Neural cell (in vitro differentiated cells): ENCODE measurements at regions not wholly inside any gene's neighbourhood (a gene's known extent, or its start where the extent isn't known, plus 50 kb on each side); places are given as distances from the start of the nearest gene placed in this dataset.
"Not testable (repeated sequence)": the region's sequence is repeated elsewhere in the genome, so short reads cannot be mapped to it uniquely, and the experiment has no call there.

Source experiments
- H2AFZ ChIP-seq: fragments of 200-600, 300-800 bp; sonication (generic), shearing (Covaris generic); 2 replicates; pipeline ENCODE4 v1.6.0; 2014; ENCODE audit warnings: low read depth, mild to moderate bottlenecking, antibody characterized with exemption, low read length, moderate library complexity
- H3F3A ChIP-seq: fragments of 200-600 bp; shearing (Covaris generic); 2 replicates; pipeline ENCODE4 v1.6.1; 2016; ENCODE audit warnings: mild to moderate bottlenecking, moderate library complexity, mixed read lengths, antibody characterized with exemption, low read length; ENCODE audit not compliant: insufficient read depth, poor library complexity, severe bottlenecking
- H3K27ac ChIP-seq: fragments of 200-600, 300-800 bp; sonication (generic), shearing (Covaris generic); 2 replicates; pipeline ENCODE4 v1.5.1; 2014; ENCODE audit warnings: mild to moderate bottlenecking, low read length, moderate library complexity
- H3K27me3 ChIP-seq: fragments of 300-800, 200-600 bp; sonication (generic), shearing (Covaris generic); 2 replicates; pipeline ENCODE4 v1.6.0; 2014; ENCODE audit warnings: mild to moderate bottlenecking, low read depth, low read length, moderate library complexity; ENCODE audit not compliant: insufficient read depth
- H3K36me3 ChIP-seq: fragments of 300-800, 200-600 bp; sonication (generic), shearing (Covaris generic); 2 replicates; pipeline ENCODE4 v1.5.1; 2014; ENCODE audit warnings: mild to moderate bottlenecking, antibody characterized with exemption, low read length, moderate library complexity; ENCODE audit not compliant: insufficient read depth
- H3K4me2 ChIP-seq: fragments of 300-800, 200-600 bp; sonication (generic), shearing (Covaris generic); 2 replicates; pipeline ENCODE4 v1.6.0; 2014; ENCODE audit warnings: mild to moderate bottlenecking, low read length
- H3K4me3 ChIP-seq: fragments of 300-800, 200-600 bp; sonication (generic), shearing (Covaris generic); 2 replicates; pipeline ENCODE4 v1.5.1; 2014; ENCODE audit warnings: mild to moderate bottlenecking, low read length, moderate library complexity
- H3K79me2 ChIP-seq: fragments of 200-600 bp; shearing (Covaris generic); replicated peaks from 2 replicates; pipeline ENCODE4 v1.6.0; 2014; ENCODE audit warnings: mild to moderate bottlenecking, low read length, moderate library complexity; ENCODE audit not compliant: insufficient read depth
- H3K9ac ChIP-seq: fragments of 300-800, 200-600 bp; sonication (generic), shearing (Covaris generic); 2 replicates; pipeline ENCODE4 v1.6.1; 2016; ENCODE audit warnings: mild to moderate bottlenecking, low read length, mixed read lengths
- H3K9me2 ChIP-seq: fragments of 200-600 bp; shearing (Covaris generic); 2 replicates; pipeline ENCODE4 v1.6.1; 2016; ENCODE audit warnings: mild to moderate bottlenecking, low read length, mixed read lengths; ENCODE audit not compliant: insufficient read depth
- H3K9me3 ChIP-seq: fragments of 200-600, 300-800 bp; sonication (generic), shearing (Covaris generic); 2 replicates; pipeline ENCODE4 v1.6.1; 2016; ENCODE audit warnings: mild to moderate bottlenecking, mixed run types, low read length, moderate library complexity, mixed read lengths
- H4K20me1 ChIP-seq: fragments of 200-600 bp; shearing (Covaris generic); 2 replicates; pipeline ENCODE4 v1.6.1; 2016; ENCODE audit warnings: mild to moderate bottlenecking, mixed run types; ENCODE audit not compliant: insufficient read depth
- CTCF ChIP-seq: fragments of 450-650 bp; IDR thresholded peaks from 2 replicates; pipeline ENCODE4 v1.5.1; 2014; ENCODE audit warnings: antibody characterized with exemption, mild to moderate bottlenecking, moderate library complexity; ENCODE audit not compliant: poor library complexity, severe bottlenecking
- EP300 ChIP-seq: fragments of 450-650 bp; conservative IDR thresholded peaks from 2 replicates; pipeline ENCODE4 v1.6.1; 2014; ENCODE audit warnings: antibody characterized with exemption, mild to moderate bottlenecking, moderate library complexity; ENCODE audit not compliant: poor library complexity, severe bottlenecking
- EZH2 ChIP-seq: fragments of 200-600, 300-800 bp; shearing (Covaris generic), sonication (generic); IDR thresholded peaks from 2 replicates; pipeline ENCODE4 v1.6.1; 2014; ENCODE audit warnings: antibody characterized with exemption, low read length, borderline replicate concordance, mild to moderate bottlenecking; ENCODE audit not compliant: insufficient read depth, poor library complexity, severe bottlenecking
- MXI1 ChIP-seq: fragments of 450-650 bp; conservative IDR thresholded peaks from 2 replicates; pipeline ENCODE4 v1.6.1; 2014; ENCODE audit warnings: antibody characterized with exemption, mild to moderate bottlenecking; ENCODE audit not compliant: poor library complexity, severe bottlenecking
- POLR2AphosphoS5 ChIP-seq: IDR thresholded peaks from 2 replicates; pipeline ENCODE4 v1.6.1; 2012
- RAD21 ChIP-seq: fragments of 450-650 bp; conservative IDR thresholded peaks from 2 replicates; pipeline ENCODE4 v1.6.1; 2014; ENCODE audit warnings: antibody characterized with exemption, mild to moderate bottlenecking, moderate library complexity
- REST ChIP-seq: IDR thresholded peaks from 2 replicates; pipeline ENCODE4 v1.6.1; 2012; ENCODE audit warnings: borderline replicate concordance
- SMC3 ChIP-seq: fragments of 450-650 bp; conservative IDR thresholded peaks from 2 replicates; pipeline ENCODE4 v1.6.1; 2014; ENCODE audit warnings: antibody characterized with exemption, mild to moderate bottlenecking, moderate library complexity; ENCODE audit not compliant: poor library complexity
- TAF1 ChIP-seq: IDR thresholded peaks from 2 replicates; pipeline ENCODE4 v1.6.1; 2012; ENCODE audit warnings: low read depth

GRCh38 chr9:38813855-38814254 is 93.9 kb upstream of the FAM240B start:
- H4K20me1 ChIP-seq, H3K27ac ChIP-seq: not testable (repeated sequence)

GRCh38 chr9:38807919-38808459 is 88.1 kb upstream of the FAM240B start:
- not testable (repeated sequence) for H3K36me3 ChIP-seq, H3K9me3 ChIP-seq, H3K79me2 ChIP-seq, H3K9ac ChIP-seq, H4K20me1 ChIP-seq, H3K27me3 ChIP-seq, H3K27ac ChIP-seq, H3K9me2 ChIP-seq, H3K4me3 ChIP-seq, H3K4me2 ChIP-seq, H2AFZ ChIP-seq, H3F3A ChIP-seq

More at GRCh38 chr9:38813855-38814254, 93.9 kb upstream of the FAM240B start:
- H3K36me3 ChIP-seq, H3K9me2 ChIP-seq, H3K9ac ChIP-seq, H3K79me2 ChIP-seq, H3K4me3 ChIP-seq, H2AFZ ChIP-seq, H3F3A ChIP-seq, H3K4me2 ChIP-seq, H3K9me3 ChIP-seq, H3K27me3 ChIP-seq: not testable (repeated sequence)

GRCh38 chr9:38771593-38771992 is 51.7 kb upstream of the FAM240B start:
- H3K79me2 ChIP-seq: no peaks in the 10 kb centered on the region
- no peak overlapping the region for H3K9ac ChIP-seq

More at GRCh38 chr9:38771593-38771992, 51.7 kb upstream of the FAM240B start:
- Histone ChIP-seq H3K4me2 (no peak overlapping the region), H3K27me3 (no peaks in the 10 kb centered on the region), H3K4me3 (no peak overlapping the region), H3K27ac (no peak overlapping the region), H3K9me2 (no peaks in the 10 kb centered on the region), H2AFZ (no peak overlapping the region), H4K20me1 (no peaks in the 10 kb centered on the region), H3K9me3 (no peaks in the 10 kb centered on the region), H3K36me3 (no peaks in the 10 kb centered on the region), H3F3A (no peaks in the 10 kb centered on the region)
- TF ChIP-seq SMC3 (no peak), TAF1 (no peak), RAD21 (no peak), EZH2 (no peak), MXI1 (no peak), EP300 (no peak), POLR2AphosphoS5 (no peak), CTCF (no peak), REST (no peak)
